A673 (cell line): ENCODE measurements at regions not wholly inside any gene's neighbourhood (a gene's known extent, or its start where the extent isn't known, plus 50 kb on each side); places are given as distances from the start of the nearest gene placed in this dataset.

Source experiments
- EZH2 ChIP-seq: fragments of 200-600 bp; sonication (generic); IDR thresholded peaks from 2 replicates; pipeline ENCODE4 v1.6.1; 2017; ENCODE audit warnings: borderline replicate concordance, low read depth, mild to moderate bottlenecking, mixed read lengths, antibody characterized with exemption, low read length; ENCODE audit not compliant: poor library complexity, severe bottlenecking
- TF ChIP-seq, protein P1 (sequence below): fragments of 300-800, 200-600 bp; sonication (generic); conservative IDR thresholded peaks from 2 replicates; pipeline ENCODE4 v1.5.1; 2017; ENCODE audit warnings: low read depth, mild to moderate bottlenecking, antibody characterized with exemption, low read length, moderate library complexity, mixed read lengths

DNA sequence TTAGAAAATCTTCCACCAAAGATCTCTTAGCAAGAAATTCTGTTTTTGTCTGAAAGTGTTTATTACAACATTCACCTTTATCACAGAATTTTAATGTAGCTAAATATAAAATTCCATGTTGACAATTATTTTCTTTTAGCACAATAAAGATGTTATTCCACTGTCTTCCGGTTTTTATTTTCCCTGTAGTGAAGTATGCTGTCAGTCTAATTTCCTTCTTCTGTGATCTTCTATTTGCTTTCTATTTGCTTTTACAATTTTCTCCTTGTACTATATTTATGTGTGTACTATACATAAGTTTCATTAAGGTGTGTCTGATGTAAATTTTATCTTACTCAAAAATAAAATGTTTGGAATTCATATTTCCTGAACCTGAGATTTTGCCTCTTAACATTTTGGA, 117.5 kb upstream of the PPP2R3A start:
- TF ChIP-seq, protein P1, sequence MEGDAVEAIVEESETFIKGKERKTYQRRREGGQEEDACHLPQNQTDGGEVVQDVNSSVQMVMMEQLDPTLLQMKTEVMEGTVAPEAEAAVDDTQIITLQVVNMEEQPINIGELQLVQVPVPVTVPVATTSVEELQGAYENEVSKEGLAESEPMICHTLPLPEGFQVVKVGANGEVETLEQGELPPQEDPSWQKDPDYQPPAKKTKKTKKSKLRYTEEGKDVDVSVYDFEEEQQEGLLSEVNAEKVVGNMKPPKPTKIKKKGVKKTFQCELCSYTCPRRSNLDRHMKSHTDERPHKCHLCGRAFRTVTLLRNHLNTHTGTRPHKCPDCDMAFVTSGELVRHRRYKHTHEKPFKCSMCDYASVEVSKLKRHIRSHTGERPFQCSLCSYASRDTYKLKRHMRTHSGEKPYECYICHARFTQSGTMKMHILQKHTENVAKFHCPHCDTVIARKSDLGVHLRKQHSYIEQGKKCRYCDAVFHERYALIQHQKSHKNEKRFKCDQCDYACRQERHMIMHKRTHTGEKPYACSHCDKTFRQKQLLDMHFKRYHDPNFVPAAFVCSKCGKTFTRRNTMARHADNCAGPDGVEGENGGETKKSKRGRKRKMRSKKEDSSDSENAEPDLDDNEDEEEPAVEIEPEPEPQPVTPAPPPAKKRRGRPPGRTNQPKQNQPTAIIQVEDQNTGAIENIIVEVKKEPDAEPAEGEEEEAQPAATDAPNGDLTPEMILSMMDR: no peak
- TF ChIP-seq EZH2: no peak
